NCI-H345 (cell line): ENCODE measurements at regions not wholly inside any gene's neighbourhood (a gene's known extent, or its start where the extent isn't known, plus 50 kb on each side); places are given as distances from the start of the nearest gene placed in this dataset.

Experiments used
- DNase-seq: peaks from one replicate; lab custom pipeline; 2025; lab: John Stamatoyannopoulos, UW

DNA sequence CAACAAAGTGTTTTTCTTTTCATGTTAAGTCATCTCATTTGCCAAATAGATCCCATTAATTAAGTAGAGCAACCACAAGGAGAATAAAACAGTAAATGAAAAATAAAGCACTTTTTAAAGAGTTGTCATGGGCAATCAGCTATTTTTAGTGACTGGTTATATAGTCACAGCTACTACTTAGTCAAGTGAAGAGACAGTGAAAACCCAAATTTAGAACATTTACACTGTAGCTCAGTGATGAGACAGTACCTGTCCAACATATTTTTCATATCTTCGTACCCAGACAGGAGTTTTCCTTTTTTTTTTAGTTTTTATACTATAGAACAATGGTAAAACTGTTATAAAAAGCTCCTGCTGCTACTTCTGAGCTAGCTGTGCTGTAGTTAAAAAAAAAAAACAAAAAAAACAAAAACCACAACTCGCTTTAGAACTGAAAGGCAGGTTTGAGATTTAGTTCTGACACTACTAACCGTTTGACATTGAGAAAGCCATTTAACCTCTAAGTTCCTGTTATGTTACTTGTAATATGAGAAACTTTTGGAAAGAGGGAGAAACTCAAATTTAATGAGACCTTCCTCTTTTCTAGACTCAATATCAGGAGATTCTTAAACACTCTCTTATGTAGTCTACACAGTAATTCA is 777.5 kb downstream of the ADGRL2 start:
- no peak for DNase-seq

DNA sequence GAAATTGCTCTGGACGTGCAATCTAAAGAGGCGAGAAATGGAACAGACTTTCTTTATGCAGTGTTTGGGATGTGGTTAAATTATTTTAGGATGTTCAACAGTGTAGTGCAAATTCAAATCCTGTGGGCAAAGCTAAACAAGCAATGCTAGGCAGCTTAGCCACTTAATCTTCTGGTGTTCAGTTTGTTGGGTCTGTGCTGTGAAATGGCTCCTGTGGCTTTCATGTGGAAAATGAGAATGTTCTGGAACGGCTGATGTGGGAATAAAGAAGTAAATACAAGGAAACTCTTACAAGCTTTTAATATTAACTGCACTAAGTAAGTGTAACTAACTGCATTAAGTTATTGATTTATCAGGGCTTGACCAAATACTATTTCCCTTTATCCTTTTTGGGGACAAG is 766.6 kb downstream of the ADGRL2 start:
- no peak for DNase-seq

DNA sequence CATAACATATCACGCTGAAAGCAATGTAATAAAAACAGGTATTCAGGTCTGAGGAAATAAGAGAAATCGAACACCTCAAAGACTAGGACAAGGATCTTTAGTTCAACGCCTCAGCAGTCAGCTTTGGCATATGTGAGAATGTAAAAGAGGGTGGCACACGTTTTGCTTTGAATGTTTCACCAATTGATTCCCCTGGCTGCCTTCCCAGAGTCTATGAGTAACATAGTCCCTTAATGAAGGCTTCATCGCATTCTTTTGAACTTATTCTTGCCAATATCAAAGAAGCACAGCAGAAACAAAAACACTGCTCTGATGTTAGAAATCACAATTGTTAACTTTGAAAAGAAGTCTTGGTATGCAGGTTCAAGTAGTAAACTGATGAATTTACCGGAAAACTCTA is 764.8 kb downstream of the ADGRL2 start:
- DNase-seq: no peak

DNA sequence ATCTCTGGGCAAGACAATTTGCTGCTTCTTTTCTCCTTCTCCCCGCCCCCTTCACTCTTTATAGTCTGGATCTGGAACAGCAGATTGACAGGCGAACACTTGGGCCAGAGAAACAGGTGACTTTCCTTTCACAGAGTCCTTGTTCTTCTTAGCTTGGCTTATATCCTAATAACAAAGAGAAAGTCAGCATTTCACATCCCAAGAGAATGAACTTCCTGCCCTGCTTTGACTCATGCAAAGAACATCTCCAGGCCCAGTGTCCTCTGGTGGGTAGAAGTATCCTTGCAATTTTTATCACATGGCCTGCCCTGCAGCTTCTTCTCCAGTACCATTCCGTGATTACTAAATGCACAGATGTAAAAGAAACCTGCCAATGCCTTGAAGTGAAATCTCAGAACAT is 764.4 kb downstream of the ADGRL2 start:
- DNase-seq: no peak

DNA sequence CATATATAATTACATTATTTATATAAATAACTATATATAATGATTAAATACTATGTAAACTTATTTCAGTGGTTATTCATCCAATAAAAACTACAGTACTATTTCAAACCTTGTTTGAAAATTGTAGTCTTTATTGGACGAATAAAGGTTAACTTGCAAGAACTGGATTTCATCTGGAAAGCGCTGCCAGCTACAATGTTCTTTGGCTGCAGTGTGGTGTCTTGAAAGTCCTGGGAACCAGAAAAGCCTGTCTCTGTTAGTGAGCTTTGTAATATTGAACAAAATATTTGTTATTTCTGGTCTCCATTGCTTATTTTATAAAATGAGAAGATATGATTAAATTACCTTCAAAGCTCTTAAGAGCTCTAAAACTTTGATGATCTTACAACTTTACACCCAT is 763.6 kb downstream of the ADGRL2 start:
- DNase-seq: no peak

DNA sequence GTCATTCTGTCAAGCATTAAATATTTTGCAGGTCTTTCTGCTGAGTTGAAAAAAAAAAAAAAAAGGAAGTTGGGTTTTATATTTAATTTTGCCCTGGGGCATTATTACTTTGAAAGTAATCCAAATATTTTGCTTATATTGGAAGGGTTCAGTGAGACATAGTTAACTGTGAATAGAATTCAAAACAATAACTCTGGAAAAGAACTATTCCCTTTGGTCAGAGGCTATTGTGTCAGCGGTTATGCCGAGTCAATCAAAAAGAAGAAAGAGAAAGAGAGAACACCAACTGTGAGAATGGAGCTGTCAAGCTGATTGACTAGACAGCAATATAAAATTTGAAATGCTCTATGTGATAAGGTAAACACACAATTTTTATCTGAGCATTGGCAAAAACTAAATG is 761.7 kb downstream of the ADGRL2 start:
- DNase-seq: no peak

DNA sequence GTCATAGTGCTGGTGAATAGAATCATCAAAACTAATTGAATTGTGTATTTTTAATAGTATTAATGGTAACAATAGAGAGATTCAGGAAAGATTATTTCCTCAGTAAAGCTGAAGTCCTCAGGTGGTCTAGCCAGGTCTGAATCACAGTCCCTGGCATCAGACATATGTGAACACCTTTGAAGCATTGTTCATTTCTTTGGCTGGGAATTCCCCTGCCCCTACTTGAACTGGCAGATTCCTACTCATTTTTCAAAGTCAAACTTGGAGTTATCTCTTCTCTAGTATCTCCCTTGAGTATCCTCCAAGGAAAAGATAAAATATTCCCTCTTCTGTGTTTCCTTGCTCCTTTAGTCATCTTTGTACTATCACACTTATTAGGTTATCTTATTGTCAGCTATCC is 759.8 kb downstream of the ADGRL2 start:
- DNase-seq: no peak

DNA sequence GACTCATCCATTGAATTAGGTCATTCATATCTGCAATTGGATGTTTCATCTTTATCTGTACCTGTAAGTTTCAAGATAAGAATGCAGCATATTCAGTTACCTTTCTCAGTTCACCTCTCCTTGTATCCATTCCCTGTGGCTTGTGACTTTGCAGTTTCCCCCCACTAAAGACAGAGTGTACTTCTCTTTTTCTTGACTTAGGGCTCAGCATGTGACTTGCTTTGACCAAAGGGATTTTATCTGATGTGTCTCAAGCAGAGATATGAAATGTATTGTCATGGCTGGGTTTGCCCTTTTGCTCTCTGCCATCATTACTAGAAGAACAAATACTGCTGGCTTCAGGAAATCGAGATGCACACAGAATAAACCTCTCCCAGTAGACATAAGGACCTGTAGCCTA is 754.8 kb downstream of the ADGRL2 start:
- DNase-seq: no peak

DNA sequence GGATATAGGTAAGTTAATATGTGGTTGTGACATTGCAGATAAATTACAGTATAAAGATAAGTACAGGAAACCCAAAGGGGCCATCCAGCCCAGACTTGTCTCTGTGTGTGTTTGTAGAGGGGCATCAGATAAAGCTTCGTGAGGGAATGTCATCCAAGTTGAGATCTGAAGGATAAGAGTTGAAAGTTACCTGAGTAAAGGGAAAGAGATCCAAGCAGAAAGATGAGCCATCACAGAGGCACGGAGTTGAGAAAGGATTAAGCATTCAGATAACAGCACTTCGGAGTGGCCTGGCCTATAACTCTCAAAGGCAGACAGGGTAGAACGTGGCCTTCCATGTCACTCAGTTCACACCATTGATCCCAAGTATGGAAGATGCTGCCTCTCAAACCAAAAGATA is 749.1 kb downstream of the ADGRL2 start:
- no peak for DNase-seq

DNA sequence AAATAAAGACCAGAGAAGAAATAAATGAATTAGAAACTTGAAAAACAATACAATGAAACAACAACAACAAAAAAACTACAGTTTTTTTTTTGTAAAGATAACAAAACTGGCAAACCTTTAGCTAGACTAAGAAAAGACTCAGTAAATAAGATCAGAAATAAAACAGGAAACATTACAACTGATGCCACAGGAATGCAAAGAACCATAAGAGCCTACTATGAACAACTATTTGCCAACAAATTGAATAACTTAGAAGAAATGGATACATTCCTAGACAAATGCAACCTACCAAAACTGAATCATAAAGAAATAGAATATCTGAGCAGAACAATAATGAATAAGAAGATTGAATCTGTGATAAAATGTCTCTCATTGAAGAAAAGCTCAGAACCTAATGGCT is 742.0 kb downstream of the ADGRL2 start:
- no peak for DNase-seq

DNA sequence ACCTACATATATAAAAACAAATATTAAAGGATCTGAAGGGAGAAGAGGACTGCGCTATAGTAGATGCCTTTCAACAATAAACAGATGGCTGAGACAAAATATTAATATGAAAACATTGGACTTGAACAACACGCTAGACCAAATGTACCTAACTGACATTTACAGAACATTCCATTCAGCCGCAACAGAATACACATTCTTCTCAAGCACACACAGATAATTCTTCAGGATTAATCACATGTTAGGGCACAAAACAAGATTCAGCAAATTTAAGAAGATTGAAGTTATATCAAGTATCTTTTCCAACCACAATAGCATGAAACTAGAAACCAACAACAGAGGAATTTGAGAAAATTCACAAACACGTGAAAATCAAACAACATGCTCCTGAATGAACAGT is 741.4 kb downstream of the ADGRL2 start:
- no peak for DNase-seq

DNA sequence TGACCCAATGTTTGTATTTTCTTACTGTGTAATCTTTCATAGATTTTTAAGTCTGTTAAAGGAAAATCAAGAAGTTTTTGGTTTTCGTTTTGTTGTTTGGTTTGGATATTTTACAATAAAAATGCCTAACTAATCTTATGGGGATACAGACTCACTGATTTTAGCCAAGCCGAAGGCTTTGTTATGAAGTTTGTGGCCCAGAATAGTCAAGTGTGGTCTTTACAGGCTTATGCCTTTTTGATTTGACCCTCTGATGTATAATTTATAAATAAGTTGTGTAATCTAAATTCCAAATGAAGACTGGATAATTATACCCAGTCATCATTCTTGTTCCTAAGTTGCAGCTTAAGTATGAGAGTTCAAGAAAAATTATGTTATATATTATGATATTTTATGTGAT is 739.3 kb downstream of the ADGRL2 start:
- no peak for DNase-seq

DNA sequence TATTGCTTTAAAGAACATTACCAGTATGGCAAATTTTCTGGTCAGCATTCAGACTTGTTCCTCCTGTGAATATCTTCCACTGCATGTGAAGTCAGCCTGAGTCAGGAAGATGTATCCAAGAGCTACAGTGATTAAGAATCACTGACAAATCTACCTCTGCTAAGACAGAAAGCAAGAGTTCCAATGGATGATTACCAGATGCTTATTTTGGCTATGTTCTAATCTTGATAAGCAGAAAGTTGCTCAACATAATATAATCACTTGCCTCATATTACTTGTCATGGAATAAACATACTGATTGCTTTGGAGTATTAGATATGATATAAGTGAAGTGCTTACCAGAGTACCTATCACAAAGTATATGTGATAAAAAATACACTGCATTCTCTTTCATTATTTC is 738.1 kb downstream of the ADGRL2 start:
- DNase-seq: no peak

DNA sequence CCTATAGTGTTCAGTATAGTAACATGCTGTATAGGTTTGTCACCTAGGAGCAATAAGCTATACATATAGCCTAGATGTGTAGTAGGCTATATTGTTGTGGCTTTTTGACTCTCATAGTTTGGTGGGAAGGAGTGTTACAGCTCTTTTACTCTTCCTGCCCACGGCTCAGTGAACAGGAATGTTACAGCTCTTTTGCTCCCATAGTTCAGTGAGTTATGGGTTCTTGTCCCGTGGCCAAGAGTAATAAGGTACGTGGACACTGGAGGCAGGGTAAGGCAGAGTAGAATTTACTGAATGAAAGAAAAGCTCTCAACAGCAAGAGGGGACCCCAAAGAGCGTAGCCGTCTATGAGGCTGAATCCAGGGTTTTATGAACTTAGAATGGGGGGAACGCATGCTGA is 734.3 kb downstream of the ADGRL2 start:
- DNase-seq: no peak

DNA sequence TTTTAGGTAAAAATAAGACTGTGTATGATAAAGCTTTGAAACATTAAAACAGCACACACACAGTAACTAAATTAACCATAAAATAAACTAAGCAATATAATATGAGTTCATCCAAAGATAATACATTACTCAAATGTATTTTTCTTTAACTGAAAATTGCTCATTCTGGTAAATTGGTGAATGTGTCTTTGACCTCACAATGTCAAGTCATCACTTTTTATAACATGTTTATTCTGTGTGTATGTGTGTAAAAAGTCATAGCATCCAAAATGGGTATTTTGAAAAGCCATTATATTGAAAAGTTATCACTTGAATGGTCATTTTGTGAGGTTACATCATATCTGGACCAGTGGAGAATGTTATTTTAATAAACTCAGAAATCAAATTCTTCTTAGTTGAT is 724.6 kb downstream of the ADGRL2 start:
- DNase-seq: no peak

DNA sequence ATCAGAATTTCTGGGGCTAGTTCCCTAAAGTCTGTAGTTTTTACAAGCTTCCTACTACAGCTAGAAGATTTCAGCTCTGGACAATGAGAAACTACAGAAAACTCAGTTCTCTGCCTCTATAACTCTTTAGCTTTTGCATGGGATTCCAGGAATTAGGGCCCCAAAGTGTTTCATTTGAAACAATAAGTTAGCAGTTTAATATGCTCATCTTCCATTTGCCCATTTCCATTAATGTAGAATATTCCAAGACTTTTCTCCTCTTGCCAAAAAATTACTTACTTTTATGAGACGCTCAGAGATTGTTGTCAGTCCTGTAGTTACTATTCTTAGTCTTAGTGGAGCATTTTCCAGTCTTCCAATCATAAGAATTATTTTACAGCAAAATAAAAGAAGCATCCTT is 719.9 kb downstream of the ADGRL2 start:
- no peak for DNase-seq

DNA sequence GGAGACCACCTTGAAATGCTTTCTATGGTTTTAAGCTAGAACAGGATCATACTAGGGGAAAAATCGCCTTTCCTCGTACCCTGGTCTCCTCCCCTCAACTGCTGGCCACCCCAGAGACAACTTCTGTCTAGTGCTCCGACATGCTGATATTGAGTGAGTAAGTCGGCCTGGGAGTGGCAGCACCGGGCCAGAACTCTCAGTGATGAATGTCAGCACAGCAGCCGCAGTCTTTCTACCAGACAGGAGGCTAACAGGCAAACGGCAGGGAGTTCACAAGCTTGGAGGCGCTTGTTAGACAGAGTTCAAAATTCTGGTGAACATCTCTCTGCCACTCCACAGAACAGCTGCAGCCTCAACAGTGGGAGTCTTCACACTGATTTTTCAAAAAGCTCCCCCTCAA is 716.9 kb downstream of the ADGRL2 start:
- DNase-seq: no peak

DNA sequence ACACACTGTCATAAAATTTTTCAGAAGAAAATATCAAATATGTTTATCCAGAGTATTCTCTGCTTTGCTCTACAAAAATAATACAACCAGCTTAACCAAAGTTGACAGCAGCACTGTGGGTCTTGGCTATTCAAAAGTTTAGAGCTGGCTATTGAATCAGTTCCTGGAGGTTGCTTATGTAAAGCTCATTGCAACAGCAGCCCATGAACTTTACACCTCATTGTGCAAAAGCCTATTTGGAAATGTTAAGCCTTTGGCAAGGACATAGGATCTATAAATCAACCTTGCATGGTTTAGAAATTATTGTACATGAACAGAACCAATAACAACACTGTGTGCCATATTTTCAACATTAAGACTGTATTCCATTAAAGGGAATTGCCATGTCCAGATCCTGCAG is 714.9 kb downstream of the ADGRL2 start:
- DNase-seq: no peak

DNA sequence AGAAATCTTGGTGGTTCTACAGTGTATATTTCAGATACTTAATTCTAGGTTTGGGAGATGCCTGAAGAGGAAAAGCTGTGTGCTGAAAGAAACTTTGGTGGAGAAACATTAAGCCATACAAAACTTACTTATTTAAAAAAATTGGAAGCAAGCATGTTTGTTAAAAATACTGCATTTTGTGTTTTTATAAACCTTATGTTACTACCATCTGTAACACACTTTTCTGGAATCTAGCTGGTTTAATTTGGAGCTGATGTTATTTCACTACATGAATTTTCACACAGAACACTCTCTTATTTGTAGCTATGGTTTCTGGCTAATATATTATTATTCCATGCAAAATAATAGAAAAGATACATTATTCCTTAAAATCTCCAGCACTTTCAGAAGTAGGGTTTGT is 710.7 kb downstream of the ADGRL2 start:
- DNase-seq: no peak

DNA sequence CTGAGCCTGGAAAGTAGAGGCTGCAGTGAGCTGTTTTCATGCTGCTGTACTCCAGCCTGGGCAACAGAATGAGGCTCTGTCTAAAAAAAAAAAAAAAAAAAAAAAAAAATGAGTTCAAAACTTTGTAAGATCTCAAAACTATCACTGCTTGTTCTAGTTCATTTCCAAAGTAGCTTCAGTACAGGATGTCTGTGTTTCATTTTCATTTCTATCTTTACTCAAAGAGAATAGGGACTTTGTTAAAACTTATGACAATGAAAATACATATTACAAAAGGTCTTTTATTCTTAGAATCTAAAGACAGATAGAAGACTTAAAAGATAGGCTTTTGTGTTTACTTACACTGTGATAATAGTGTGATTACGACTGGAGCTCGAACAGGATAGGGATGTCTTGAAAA is 709.7 kb downstream of the ADGRL2 start:
- no peak for DNase-seq

DNA sequence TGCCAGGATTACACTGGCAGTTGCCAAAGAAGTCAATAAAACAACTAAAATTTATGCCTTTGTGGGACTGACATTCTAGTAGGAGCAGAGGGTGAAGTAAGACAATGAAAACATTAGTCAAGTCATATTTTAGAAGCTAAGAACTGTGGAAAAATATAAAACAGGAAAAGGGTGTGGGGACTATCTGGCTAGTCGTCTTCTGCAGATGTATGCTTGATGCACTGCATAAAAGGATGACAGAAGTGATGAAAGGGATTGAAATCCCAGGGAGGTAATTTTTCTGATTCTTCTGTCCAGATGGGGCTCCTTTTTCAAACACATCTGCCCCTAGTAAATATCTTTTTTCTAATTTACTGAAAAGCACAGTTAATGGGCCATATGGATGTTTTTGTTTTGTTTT is 706.3 kb downstream of the ADGRL2 start:
- DNase-seq: no peak

DNA sequence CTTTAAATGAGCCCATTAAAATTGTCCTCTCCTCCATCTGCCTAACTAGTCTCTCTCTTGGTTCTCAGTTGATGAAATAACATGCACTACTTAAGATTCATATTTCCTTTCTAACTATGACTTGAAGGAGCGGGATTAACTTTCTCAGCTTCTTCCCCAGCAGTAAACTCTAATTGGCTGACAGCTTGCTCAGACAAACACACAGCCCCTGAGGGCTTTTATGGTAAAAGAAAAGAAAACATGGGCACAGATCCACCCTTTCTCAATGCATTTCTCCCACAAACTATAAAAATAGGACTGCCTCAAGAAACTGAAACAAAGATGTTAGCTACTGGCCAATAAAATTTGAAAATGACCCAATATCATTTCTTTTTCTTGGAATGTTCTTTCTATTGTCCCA is 703.1 kb downstream of the ADGRL2 start:
- DNase-seq: no peak

DNA sequence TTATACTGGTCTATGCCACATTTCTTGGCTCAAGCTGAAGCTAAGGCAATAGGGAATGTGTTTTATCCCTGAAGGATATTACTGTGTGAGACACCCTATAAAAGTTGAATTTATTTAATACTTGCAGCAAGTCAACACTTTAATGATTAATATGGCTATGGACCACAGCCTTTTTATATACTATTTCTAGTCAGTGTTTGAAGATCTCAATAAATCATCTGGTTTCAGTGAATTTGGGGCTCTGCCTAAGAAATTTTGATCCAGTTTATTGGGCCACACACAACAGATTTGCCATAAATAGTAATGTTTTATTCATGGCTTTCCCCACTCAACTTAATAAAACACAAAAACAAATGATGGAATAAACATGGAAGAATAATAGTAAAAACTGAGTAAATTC is 698.3 kb downstream of the ADGRL2 start:
- DNase-seq: no peak

DNA sequence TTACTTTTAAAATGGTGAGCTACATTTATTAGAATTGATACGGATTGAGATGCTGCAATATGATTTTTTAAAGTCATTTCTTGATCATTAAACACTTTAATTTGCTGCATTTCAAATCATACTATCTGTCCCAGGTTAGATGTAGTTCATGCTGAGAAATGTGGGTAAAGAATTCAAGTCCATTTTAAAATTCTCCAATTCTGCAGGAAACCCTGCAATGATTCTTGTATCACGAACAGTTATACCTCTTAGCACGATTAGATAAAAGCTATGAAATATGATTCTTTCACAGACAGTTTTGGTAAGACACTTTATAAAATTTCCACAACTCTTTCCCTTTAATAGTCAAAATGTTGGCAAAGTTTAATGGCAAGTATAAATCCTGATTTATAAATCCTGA is 693.4 kb downstream of the ADGRL2 start:
- no peak for DNase-seq

DNA sequence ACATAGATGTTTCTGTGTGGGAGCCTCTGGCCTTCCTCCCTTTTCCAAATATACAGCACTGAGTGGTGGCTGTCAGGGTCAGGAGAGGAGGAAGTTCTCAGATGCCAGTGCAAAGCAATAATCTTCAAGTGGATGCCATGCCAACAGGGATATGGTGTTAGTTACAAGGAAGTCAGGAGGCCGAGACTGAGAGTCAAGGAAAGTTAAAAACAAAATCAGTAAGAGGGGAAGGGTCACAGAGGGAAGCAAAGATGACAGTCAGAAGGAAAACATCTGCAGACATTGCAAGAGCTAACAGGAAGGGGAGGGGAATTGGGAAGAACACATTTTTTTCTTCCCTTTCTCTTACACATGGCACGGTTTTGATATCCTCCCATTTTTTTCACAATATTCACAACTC is 691.4 kb downstream of the ADGRL2 start:
- no peak for DNase-seq
